Neural progenitor cell (in vitro differentiated cells): ENCODE measurements at regions not wholly inside any gene's neighbourhood (a gene's known extent, or its start where the extent isn't known, plus 50 kb on each side); places are given as distances from the start of the nearest gene placed in this dataset.

ENCODE experiments used
- DNase-seq: peaks from one replicate; pipeline ENCODE4 v3.0.0-alpha.2; 2016; ENCODE audit warnings: low spot score
- H2AFZ ChIP-seq: fragments of 200-600 bp; sonication (generic); replicated peaks from 2 replicates; pipeline ENCODE4 v1.6.1; 2016; ENCODE audit warnings: antibody characterized with exemption
- H3F3A ChIP-seq: fragments of 200-600 bp; sonication (generic); 2 replicates; pipeline ENCODE4 v1.6.1; 2016; ENCODE audit warnings: antibody characterized with exemption, low read depth
- H3K27ac ChIP-seq: fragments of 200-600 bp; sonication (generic); 2 replicates; pipeline ENCODE4 v1.5.1; 2016; ENCODE audit warnings: mild to moderate bottlenecking
- H3K27me3 ChIP-seq: fragments of 200-600 bp; sonication (generic); 2 replicates; pipeline ENCODE4 v1.6.1; 2016; ENCODE audit warnings: mild to moderate bottlenecking, moderate library complexity
- H3K36me3 ChIP-seq: fragments of 200-600 bp; sonication (generic); 2 replicates; pipeline ENCODE4 v1.5.1; 2016
- H3K4me1 ChIP-seq: fragments of 200-600 bp; sonication (generic); 2 replicates; pipeline ENCODE4 v1.6.1; 2016; ENCODE audit warnings: mixed run types
- H3K4me2 ChIP-seq: fragments of 200-600 bp; sonication (generic); 2 replicates; pipeline ENCODE4 v1.6.1; 2016
- H3K4me3 ChIP-seq: fragments of 200-600 bp; sonication (generic); 2 replicates; pipeline ENCODE4 v1.5.1; 2016
- H3K79me2 ChIP-seq: fragments of 200-600 bp; sonication (generic); 2 replicates; pipeline ENCODE4 v1.6.1; 2016; ENCODE audit warnings: low read depth
- H3K9ac ChIP-seq: fragments of 200-600 bp; sonication (generic); 2 replicates; pipeline ENCODE4 v1.6.1; 2016
- H3K9me3 ChIP-seq: fragments of 200-600 bp; sonication (generic); 2 replicates; pipeline ENCODE4 v1.5.1; 2016; ENCODE audit warnings: low read depth
- H4K20me1 ChIP-seq: fragments of 200-600 bp; sonication (generic); 2 replicates; pipeline ENCODE4 v1.6.1; 2016; ENCODE audit warnings: low read depth
- H3K27ac Mint-ChIP-seq: 3 replicates; pipeline ENCODE4 v1.8.0; 2021; ENCODE audit warnings: mixed read lengths
- H3K27me3 Mint-ChIP-seq: 2 replicates; pipeline ENCODE4 v1.8.0; 2022; ENCODE audit warnings: low read depth, mild to moderate bottlenecking, inconsistent platforms, moderate library complexity, mixed read lengths; ENCODE audit not compliant: insufficient read depth
- H3K36me3 Mint-ChIP-seq: 3 replicates; pipeline ENCODE4 v1.8.0; 2021; ENCODE audit warnings: mixed read lengths
- H3K4me1 Mint-ChIP-seq: 3 replicates; pipeline ENCODE4 v1.8.0; 2021; ENCODE audit warnings: mixed read lengths
- H3K4me3 Mint-ChIP-seq: 3 replicates; pipeline ENCODE4 v1.8.0; 2021; ENCODE audit warnings: mild to moderate bottlenecking, moderate library complexity, mixed read lengths
- H3K9me3 Mint-ChIP-seq: 3 replicates; pipeline ENCODE4 v1.8.0; 2020; ENCODE audit warnings: mixed read lengths
- CTCF ChIP-seq: fragments of 200-600 bp; sonication (generic); IDR thresholded peaks from 2 replicates; pipeline ENCODE4 v1.5.1; 2017; ENCODE audit warnings: antibody characterized with exemption, mild to moderate bottlenecking
- EZH2 ChIP-seq: fragments of 200-600 bp; sonication (generic); IDR thresholded peaks from 2 replicates; pipeline ENCODE4 v1.6.1; 2017; ENCODE audit warnings: antibody characterized with exemption, mild to moderate bottlenecking, moderate library complexity
- EZH2phosphoT487 ChIP-seq: fragments of 200-600 bp; sonication (generic); IDR thresholded peaks from 2 replicates; pipeline ENCODE4 v1.6.1; 2017; ENCODE audit warnings: antibody characterized with exemption

- TF ChIP-seq CTCF (no peak), EZH2phosphoT487 (no peak), EZH2 (no peak)
- H2AFZ ChIP-seq, result no peak overlapping the region
- H3K4me2 ChIP-seq, result no peak overlapping the region
- H3F3A ChIP-seq, result no peaks in the 10 kb centered on the region
- H3K79me2 ChIP-seq, result no peaks in the 10 kb centered on the region
- DNase-seq, result no peak
- H3K36me3 ChIP-seq, result no peaks in the 10 kb centered on the region
- no peak overlapping the region for H3K9ac ChIP-seq
- H3K9me3 ChIP-seq, result no peaks in the 10 kb centered on the region
- no peak overlapping the region for H3K4me3 ChIP-seq
- no peak overlapping the region for H3K27ac ChIP-seq
- Mint-ChIP-seq H3K4me1 (peaks cover 8% of the 10 kb centered on the region), H3K36me3 (no peaks in the 10 kb centered on the region), H3K27ac (no peak overlapping the region), H3K9me3 (no peaks in the 10 kb centered on the region), H3K27me3 (peaks cover 2% of the 10 kb centered on the region), H3K4me3 (no peak overlapping the region)
- no peaks in the 10 kb centered on the region for H4K20me1 ChIP-seq
- no peaks in the 10 kb centered on the region for H3K27me3 ChIP-seq
- no peaks in the 10 kb centered on the region for H3K4me1 ChIP-seq
These were observed 133.7 kb downstream of the NUDT12 start for GRCh38 chr5:103428923-103429322.

- H3K27ac Mint-ChIP-seq, result peak overlapping the region; percentile 92
- Histone ChIP-seq H3K4me1 (no peaks in the 10 kb centered on the region), H3K4me2 (no peak overlapping the region), H3K36me3 (no peaks in the 10 kb centered on the region), H2AFZ (no peak overlapping the region), H3K9ac (no peak overlapping the region), H3K27me3 (no peaks in the 10 kb centered on the region), H3F3A (no peaks in the 10 kb centered on the region), H3K4me3 (no peak overlapping the region), H3K79me2 (no peaks in the 10 kb centered on the region), H3K27ac (no peak overlapping the region), H3K9me3 (no peaks in the 10 kb centered on the region), H4K20me1 (no peaks in the 10 kb centered on the region)
- H3K27me3 Mint-ChIP-seq, result peaks cover 2% of the 10 kb centered on the region
- H3K9me3 Mint-ChIP-seq, result no peaks in the 10 kb centered on the region
- no peak for DNase-seq
- no peak overlapping the region for H3K4me3 Mint-ChIP-seq
- peaks cover 8% of the 10 kb centered on the region for H3K4me1 Mint-ChIP-seq
- H3K36me3 Mint-ChIP-seq, result no peaks in the 10 kb centered on the region
- no peak for TF ChIP-seq CTCF
- TF ChIP-seq EZH2phosphoT487, result no peak
- TF ChIP-seq EZH2, result no peak
These were observed 134.1 kb downstream of the NUDT12 start for GRCh38 chr5:103428411-103428871.

GRCh38 chr5:103427326-103427725, 135.3 kb downstream of the NUDT12 start:
- Histone ChIP-seq H2AFZ (no peak overlapping the region), H3K27ac (no peak overlapping the region), H3K9me3 (no peaks in the 10 kb centered on the region), H3K27me3 (no peaks in the 10 kb centered on the region), H3K4me2 (no peak overlapping the region), H3K9ac (no peak overlapping the region), H4K20me1 (no peaks in the 10 kb centered on the region), H3K36me3 (no peaks in the 10 kb centered on the region), H3K4me3 (no peak overlapping the region), H3K79me2 (no peaks in the 10 kb centered on the region), H3F3A (no peaks in the 10 kb centered on the region), H3K4me1 (no peaks in the 10 kb centered on the region)
- no peak overlapping the region for H3K27ac Mint-ChIP-seq
- no peaks in the 10 kb centered on the region for H3K9me3 Mint-ChIP-seq
- DNase-seq, result no peak
- H3K36me3 Mint-ChIP-seq, result no peaks in the 10 kb centered on the region
- no peak overlapping the region for H3K4me3 Mint-ChIP-seq
- peaks cover 2% of the 10 kb centered on the region for H3K27me3 Mint-ChIP-seq
- no peak for TF ChIP-seq EZH2phosphoT487
- TF ChIP-seq CTCF, result no peak
- no peak for TF ChIP-seq EZH2
- peaks cover 3% of the 10 kb centered on the region for H3K4me1 Mint-ChIP-seq
